OCI-LY1 (cell line): ENCODE measurements at regions not wholly inside any gene's neighbourhood (a gene's known extent, or its start where the extent isn't known, plus 50 kb on each side); places are given as distances from the start of the nearest gene placed in this dataset.

Experiments
- H2AFZ ChIP-seq: fragments of 200-600 bp; sonication (generic), shearing (Covaris generic); 2 replicates; pipeline ENCODE4 v1.6.0; 2014; ENCODE audit warnings: antibody characterized with exemption, mild to moderate bottlenecking, low read length
- H3F3A ChIP-seq: fragments of 200-600 bp; sonication (generic), shearing (Covaris generic); 2 replicates; pipeline ENCODE4 v1.6.0; 2014; ENCODE audit warnings: mild to moderate bottlenecking, antibody characterized with exemption, low read length, moderate library complexity; ENCODE audit not compliant: insufficient read depth
- H3K27ac ChIP-seq: fragments of 200-600 bp; sonication (generic); 2 replicates; pipeline ENCODE4 v1.5.1; 2014; ENCODE audit warnings: low read length, mixed run types, mild to moderate bottlenecking, low read depth; ENCODE audit not compliant: poor library complexity, severe bottlenecking
- H3K27me3 ChIP-seq: fragments of 200-600 bp; sonication (generic); 2 replicates; pipeline ENCODE4 v1.6.0; 2014; ENCODE audit warnings: antibody characterized with exemption, mild to moderate bottlenecking, low read length, moderate library complexity; ENCODE audit not compliant: insufficient read depth
- H3K36me3 ChIP-seq: fragments of 200-600 bp; sonication (generic); 2 replicates; pipeline ENCODE4 v1.6.1; 2014; ENCODE audit warnings: mild to moderate bottlenecking, antibody characterized with exemption, low read length, moderate library complexity, mixed read lengths; ENCODE audit not compliant: insufficient read depth
- H3K4me1 ChIP-seq: fragments of 200-600 bp; sonication (generic); 2 replicates; pipeline ENCODE4 v1.5.1; 2014; ENCODE audit warnings: mild to moderate bottlenecking, low read length, moderate library complexity; ENCODE audit not compliant: insufficient read depth, severe bottlenecking
- H3K4me2 ChIP-seq: fragments of 200-600 bp; sonication (generic), shearing (Covaris generic); 2 replicates; pipeline ENCODE4 v1.6.1; 2014; ENCODE audit warnings: low read length
- H3K4me3 ChIP-seq: fragments of 200-600 bp; sonication (generic); 2 replicates; pipeline ENCODE4 v1.5.1; 2014; ENCODE audit warnings: low read length, low read depth, mild to moderate bottlenecking, mixed read lengths; ENCODE audit not compliant: poor library complexity, severe bottlenecking
- H3K79me2 ChIP-seq: fragments of 200-600 bp; shearing (Covaris generic); 2 replicates; pipeline ENCODE4 v1.6.1; 2016; ENCODE audit warnings: mixed run types, low read length, mixed read lengths; ENCODE audit not compliant: insufficient read depth
- H3K9ac ChIP-seq: fragments of 200-600 bp; sonication (generic), shearing (Covaris generic); 2 replicates; pipeline ENCODE4 v1.6.1; 2014; ENCODE audit warnings: mild to moderate bottlenecking, low read length, mixed read lengths
- H3K9me2 ChIP-seq: fragments of 200-600 bp; sonication (generic), shearing (Covaris generic); 2 replicates; pipeline ENCODE4 v1.6.1; 2014; ENCODE audit warnings: low read depth, mild to moderate bottlenecking, low read length, mixed read lengths
- H3K9me3 ChIP-seq: fragments of 200-600 bp; shearing (Covaris generic); 2 replicates; pipeline ENCODE4 v1.6.1; 2014; ENCODE audit warnings: low read length, mixed read lengths
- H4K20me1 ChIP-seq: fragments of 200-600 bp; sonication (generic), shearing (Covaris generic); 2 replicates; pipeline ENCODE4 v1.6.0; 2016; ENCODE audit warnings: mild to moderate bottlenecking, low read length; ENCODE audit not compliant: insufficient read depth
- CTCF ChIP-seq: fragments of 200-600 bp; sonication (generic), shearing (Covaris generic); IDR thresholded peaks from 2 replicates; pipeline ENCODE4 v1.5.1; 2017; ENCODE audit warnings: mild to moderate bottlenecking, antibody characterized with exemption, low read length, moderate library complexity, mixed read lengths
- EZH2 ChIP-seq: fragments of 200-600 bp; sonication (generic), shearing (Covaris generic); IDR thresholded peaks from 2 replicates; pipeline ENCODE4 v1.8.0; 2017; ENCODE audit warnings: borderline replicate concordance, mixed run types, mild to moderate bottlenecking, antibody characterized with exemption, low read length, moderate library complexity, mixed read lengths

- H2AFZ ChIP-seq: no peak overlapping the region
- H3F3A ChIP-seq: no peaks in the 10 kb centered on the region
- no peak overlapping the region for H3K27ac ChIP-seq
Measured at GRCh38 chr11:110951950-110952503, 239.8 kb upstream of the ARHGAP20 start.

DNA sequence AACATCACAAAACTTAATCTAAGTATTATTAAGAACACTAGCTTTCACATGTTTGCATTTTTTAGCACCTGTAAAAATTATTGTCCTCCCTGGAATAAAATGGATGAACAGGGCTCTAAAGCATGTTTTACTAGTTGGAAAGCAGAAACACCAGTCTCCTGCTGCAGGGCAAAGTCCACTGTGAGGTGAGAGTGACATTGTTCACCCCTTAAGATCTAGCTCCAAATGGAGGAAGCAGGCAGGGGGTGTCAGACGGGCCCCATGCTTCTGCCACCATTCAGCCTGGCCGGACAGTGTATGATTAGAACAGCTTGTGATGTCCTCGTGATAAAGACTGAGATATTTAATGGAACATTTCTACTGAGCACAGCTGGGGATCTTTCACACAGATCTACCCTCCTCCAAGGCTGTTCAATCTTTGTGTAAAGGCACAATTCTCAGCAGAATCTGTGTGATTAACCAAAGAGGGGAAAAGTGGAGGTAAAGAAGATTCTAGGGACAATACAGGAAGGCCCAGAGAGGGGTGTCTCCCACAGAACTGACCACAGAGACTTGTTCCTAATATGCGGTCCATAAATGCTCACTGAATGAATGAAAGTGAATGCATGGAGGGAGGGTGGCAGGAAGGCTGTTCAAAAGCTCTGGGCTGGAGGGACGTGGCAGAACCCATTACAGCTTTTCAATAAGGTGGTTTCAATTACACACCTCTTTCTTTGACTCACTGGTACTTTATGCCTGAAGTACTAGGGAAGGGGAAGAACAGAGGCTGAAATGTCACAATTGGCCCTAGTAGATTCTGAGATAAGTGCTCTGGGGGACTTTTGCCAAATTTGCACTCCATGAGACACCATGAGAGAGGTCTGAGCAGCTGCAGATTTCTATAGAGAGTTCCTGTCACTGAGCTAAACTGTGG lies 239.1 kb upstream of the ARHGAP20 start:
- no peak overlapping the region for H3K4me3 ChIP-seq
- H2AFZ ChIP-seq: no peak overlapping the region
- H3K9me2 ChIP-seq: no peaks in the 10 kb centered on the region
- no peaks in the 10 kb centered on the region for H4K20me1 ChIP-seq
- H3K79me2 ChIP-seq: no peaks in the 10 kb centered on the region
- no peaks in the 10 kb centered on the region for H3K9me3 ChIP-seq
- H3K27me3 ChIP-seq: no peaks in the 10 kb centered on the region
- no peaks in the 10 kb centered on the region for H3K4me1 ChIP-seq
- no peaks in the 10 kb centered on the region for H3F3A ChIP-seq
- TF ChIP-seq CTCF (no peak), EZH2 (no peak)
- no peak overlapping the region for H3K27ac ChIP-seq
- no peaks in the 10 kb centered on the region for H3K36me3 ChIP-seq
- no peak overlapping the region for H3K9ac ChIP-seq
- no peak overlapping the region for H3K4me2 ChIP-seq

More at GRCh38 chr11:110951950-110952503, 239.8 kb upstream of the ARHGAP20 start:
- no peak overlapping the region for H3K9ac ChIP-seq
- H4K20me1 ChIP-seq: no peaks in the 10 kb centered on the region
- H3K9me2 ChIP-seq: no peaks in the 10 kb centered on the region
- no peaks in the 10 kb centered on the region for H3K9me3 ChIP-seq
- H3K27me3 ChIP-seq: no peaks in the 10 kb centered on the region
- no peak overlapping the region for H3K4me2 ChIP-seq
- no peaks in the 10 kb centered on the region for H3K79me2 ChIP-seq
- no peak overlapping the region for H3K4me3 ChIP-seq
- TF ChIP-seq EZH2 (no peak), CTCF (no peak)
- H3K4me1 ChIP-seq: no peaks in the 10 kb centered on the region
- no peaks in the 10 kb centered on the region for H3K36me3 ChIP-seq

DNA sequence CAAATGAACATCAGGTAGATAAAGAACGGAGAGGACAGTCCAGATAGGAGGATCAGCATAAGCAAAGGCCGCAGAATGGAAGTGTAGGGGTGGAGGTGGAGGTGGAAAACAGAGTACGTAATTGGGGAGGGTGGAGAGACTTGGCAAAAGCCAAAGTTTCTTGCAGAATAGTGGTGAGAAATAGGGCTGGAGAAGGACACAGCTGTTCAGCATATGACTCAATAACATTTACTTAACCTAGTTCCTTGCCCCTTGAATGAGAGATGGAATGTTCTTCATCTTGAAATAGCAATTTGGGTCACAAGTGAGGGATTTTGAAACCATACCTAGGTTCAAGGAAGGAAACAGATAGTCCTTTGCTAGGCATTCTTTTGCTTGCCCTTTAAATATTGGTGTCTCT lies 235.9 kb upstream of the ARHGAP20 start:
- Histone ChIP-seq H3K27ac (no peak overlapping the region), H3K27me3 (0 out of 2 replicates have a peak, but pooled peaks cover 4% of the 10 kb centered on the region), H3K9ac (no peak overlapping the region), H3F3A (no peaks in the 10 kb centered on the region), H3K9me2 (no peaks in the 10 kb centered on the region), H3K4me3 (no peak overlapping the region), H3K4me1 (no peaks in the 10 kb centered on the region), H2AFZ (no peak overlapping the region), H4K20me1 (no peaks in the 10 kb centered on the region), H3K79me2 (no peaks in the 10 kb centered on the region), H3K9me3 (no peaks in the 10 kb centered on the region), H3K4me2 (no peak overlapping the region), H3K36me3 (no peaks in the 10 kb centered on the region)
- no peak for TF ChIP-seq EZH2
- TF ChIP-seq CTCF: no peak
